Endothelial cell (in vitro differentiated cells): ENCODE measurements at regions not wholly inside any gene's neighbourhood (a gene's known extent, or its start where the extent isn't known, plus 50 kb on each side); places are given as distances from the start of the nearest gene placed in this dataset.

Source experiments
- DNase-seq: peaks from one replicate; pipeline ENCODE4 v3.0.0; 2021; ENCODE audit warnings: low spot score
- H3K27ac Mint-ChIP-seq: one replicate; pipeline ENCODE4 v1.8.0; 2021; ENCODE audit warnings: mixed read lengths, inconsistent platforms; ENCODE audit not compliant: unreplicated experiment
- H3K27me3 Mint-ChIP-seq: one replicate; pipeline ENCODE4 v1.8.0; 2021; ENCODE audit warnings: mild to moderate bottlenecking, moderate library complexity, mixed read lengths, inconsistent platforms; ENCODE audit not compliant: unreplicated experiment
- H3K36me3 Mint-ChIP-seq: one replicate; pipeline ENCODE4 v1.8.0; 2021; ENCODE audit warnings: mild to moderate bottlenecking, low read depth, mixed read lengths, inconsistent platforms; ENCODE audit not compliant: unreplicated experiment
- H3K4me1 Mint-ChIP-seq: one replicate; pipeline ENCODE4 v1.8.0; 2021; ENCODE audit warnings: mild to moderate bottlenecking, mixed read lengths, inconsistent platforms; ENCODE audit not compliant: unreplicated experiment
- H3K4me3 Mint-ChIP-seq: one replicate; pipeline ENCODE4 v1.8.0; 2021; ENCODE audit warnings: mild to moderate bottlenecking, mixed read lengths, inconsistent platforms; ENCODE audit not compliant: unreplicated experiment
- H3K9me3 Mint-ChIP-seq: one replicate; pipeline ENCODE4 v1.8.0; 2021; ENCODE audit warnings: mixed read lengths, inconsistent platforms; ENCODE audit not compliant: unreplicated experiment
- CTCF ChIP-seq: fragments of 200-600 bp; sonication (generic); IDR thresholded peaks from one replicate; pipeline ENCODE4 v1.5.0; 2021; ENCODE audit warnings: antibody characterized with exemption; ENCODE audit not compliant: unreplicated experiment

GRCh38 chr7:45971171-45971570 is 50.1 kb upstream of the IGFBP3 start:
- Mint-ChIP-seq H3K4me1 (peaks cover 16% of the 10 kb centered on the region), H3K27ac (no peak overlapping the region), H3K9me3 (no peaks in the 10 kb centered on the region), H3K27me3 (peaks cover 8% of the 10 kb centered on the region), H3K36me3 (peaks cover 3% of the 10 kb centered on the region), H3K4me3 (no peak overlapping the region)
- no peak for DNase-seq
- no peak for TF ChIP-seq CTCF
